ENCODE measurements at regions not wholly inside any gene's neighbourhood (a gene's known extent, or its start where the extent isn't known, plus 50 kb on each side); places are given as distances from the start of the nearest gene placed in this dataset.
"Not testable (repeated sequence)": the region's sequence is repeated elsewhere in the genome, so short reads cannot be mapped to it uniquely, and the experiment has no call there.

- no peak for DNase-seq
These were observed 502.4 kb upstream of the TNP1 start for GRCh38 chr2:217362286-217362685.

DNA sequence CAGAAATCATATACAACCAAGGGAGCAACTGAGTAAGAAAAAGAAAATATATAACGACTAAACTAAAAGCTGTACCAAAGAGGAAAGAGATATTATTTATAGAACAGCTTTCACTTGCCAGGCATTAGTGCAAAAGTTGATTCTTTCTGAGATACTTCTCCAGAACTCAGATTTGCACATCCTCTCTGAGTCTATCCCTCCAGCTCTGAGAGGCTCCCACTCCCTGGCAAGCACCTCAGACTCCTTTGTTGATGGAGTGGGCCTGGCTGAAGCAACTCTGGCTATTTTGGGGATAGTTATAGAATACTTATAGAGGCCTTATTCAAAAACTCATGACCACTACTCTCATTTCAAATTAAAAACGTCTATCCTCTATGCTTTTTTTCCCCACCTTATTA is 501.6 kb upstream of the TNP1 start:
- DNase-seq = no peak

- no peak for DNase-seq
These were observed 501.1 kb upstream of the TNP1 start for GRCh38 chr2:217360781-217361482.

- no peak for DNase-seq
These were observed 500.2 kb upstream of the TNP1 start for GRCh38 chr2:217360111-217360510.

DNA sequence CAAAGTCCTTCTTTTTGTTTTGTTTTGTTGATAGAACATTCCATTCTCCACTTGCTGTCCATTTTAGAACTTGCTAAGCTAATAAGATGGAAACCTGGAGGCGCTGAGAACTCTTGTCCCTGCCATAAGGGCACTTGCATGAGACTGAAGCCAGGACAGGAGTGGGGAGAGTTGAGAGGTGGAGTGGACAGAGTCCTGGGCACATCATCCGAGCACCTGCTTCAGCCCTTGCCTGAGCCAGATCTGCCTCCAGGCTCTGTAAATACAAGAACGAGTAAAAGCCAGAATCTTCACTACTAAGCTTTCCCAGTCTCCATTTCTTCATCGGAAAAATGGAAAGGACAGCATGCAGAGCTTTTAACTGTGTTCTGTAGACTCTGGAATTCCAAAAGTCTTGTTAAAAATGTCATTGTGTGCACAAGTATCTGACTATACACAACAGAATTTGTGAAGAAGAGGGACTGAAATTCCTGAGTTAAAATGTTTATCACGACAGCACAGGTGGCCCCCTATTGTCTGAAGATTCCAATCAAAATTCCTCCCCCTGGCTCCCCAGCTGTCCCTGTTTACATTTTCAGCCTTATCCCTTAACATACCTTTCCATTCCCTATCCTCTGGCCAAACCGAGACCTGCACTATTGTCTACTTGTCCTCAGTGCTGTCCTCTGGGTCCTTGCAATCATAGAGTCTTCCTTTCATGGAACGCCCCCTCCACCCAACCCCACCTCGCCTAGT is 498.2 kb upstream of the TNP1 start:
- no peak for DNase-seq

DNA sequence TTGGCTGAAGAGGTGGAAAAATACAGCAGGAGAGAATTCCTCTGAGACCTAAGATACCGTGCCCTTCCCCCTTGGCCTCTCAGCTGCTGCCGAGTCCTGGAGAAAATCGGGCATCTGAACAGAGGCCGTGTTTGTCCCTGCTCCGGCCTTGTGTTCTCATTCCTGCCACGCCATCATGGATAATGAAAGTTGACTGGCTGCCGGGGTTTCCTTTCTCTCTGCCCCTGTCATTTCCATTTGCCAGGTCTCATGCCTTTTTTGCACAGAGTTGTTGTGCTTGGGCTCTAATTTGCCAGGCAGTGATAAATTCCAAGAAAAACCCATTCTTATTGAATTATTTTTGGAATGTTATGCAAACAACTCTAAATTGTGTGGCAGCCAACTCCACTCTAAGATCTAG is 496.9 kb upstream of the TNP1 start:
- no peak for DNase-seq

DNA sequence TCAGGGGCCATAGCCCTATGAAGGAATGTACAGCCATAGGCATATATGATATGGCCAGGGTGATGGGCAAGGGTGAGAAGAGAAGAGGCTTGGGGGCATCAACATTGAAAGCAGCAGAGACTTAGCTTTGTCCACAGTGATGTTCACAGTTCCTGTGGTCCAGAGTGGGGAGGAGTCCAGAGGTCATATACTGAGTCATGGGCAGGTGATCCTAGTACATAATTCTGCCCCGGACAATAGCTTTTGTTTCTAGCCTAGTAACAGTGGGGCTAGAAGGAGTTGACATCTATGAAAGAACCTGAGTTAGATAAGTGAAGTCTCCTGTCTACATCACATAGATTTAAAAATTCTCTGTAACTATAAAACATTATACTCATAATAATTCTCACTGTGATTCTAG is 496.3 kb upstream of the TNP1 start:
- no peak for DNase-seq

- DNase-seq = no peak
These were observed 493.7 kb upstream of the TNP1 start for GRCh38 chr2:217353591-217353990.

- DNase-seq = no peak
These were observed 491.5 kb upstream of the TNP1 start for GRCh38 chr2:217351378-217351777.

DNA sequence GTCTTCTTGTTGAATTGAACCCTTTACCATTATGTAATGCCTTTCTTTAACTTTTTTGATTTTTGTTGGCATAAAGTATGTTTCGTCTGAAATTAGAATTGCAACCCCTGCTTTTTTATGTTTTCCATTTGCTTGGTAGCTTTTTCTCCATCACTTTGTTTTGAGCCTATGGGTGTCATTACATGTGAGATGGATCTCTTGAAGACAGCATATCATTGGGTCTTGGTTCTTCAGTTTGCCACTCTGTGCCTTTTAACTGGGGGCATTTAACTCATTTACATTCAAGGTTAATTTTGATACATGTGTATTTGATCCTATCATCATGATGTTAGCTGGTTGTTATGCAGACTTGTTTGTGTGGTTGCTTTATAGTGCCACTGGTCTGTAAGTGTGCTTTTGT is 489.4 kb upstream of the TNP1 start:
- DNase-seq = no peak

DNA sequence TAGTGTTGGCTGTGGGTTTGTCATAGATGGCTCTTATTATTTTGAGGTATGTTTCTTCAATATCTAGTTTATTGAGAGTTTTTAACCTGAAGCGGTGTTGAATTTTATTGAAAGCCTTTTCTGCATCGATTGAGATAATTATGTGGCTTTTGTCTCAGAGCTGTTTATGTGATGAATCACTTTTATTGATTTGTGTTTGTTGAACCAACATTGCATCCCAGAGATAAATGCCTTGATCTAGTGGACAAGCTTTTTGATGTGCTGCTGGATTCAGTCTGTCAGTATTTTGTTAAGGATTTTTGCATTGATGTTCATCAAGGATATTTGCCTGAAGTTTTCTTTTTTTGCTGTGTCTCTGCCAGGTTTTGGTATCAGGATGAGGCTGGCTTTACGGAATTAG is 487.8 kb upstream of the TNP1 start:
- not testable (repeated sequence) for DNase-seq

GRCh38 chr2:217346043-217346442 is 486.2 kb upstream of the TNP1 start:
- not testable (repeated sequence) for DNase-seq

GRCh38 chr2:217340899-217341298 is 481.0 kb upstream of the TNP1 start:
- no peak for DNase-seq

GRCh38 chr2:217340176-217340575 is 480.3 kb upstream of the TNP1 start:
- DNase-seq = no peak

- DNase-seq = no peak
These were observed 479.9 kb upstream of the TNP1 start for GRCh38 chr2:217339753-217340152.

- no peak for DNase-seq
These were observed 478.5 kb upstream of the TNP1 start for GRCh38 chr2:217338306-217338916.

DNA sequence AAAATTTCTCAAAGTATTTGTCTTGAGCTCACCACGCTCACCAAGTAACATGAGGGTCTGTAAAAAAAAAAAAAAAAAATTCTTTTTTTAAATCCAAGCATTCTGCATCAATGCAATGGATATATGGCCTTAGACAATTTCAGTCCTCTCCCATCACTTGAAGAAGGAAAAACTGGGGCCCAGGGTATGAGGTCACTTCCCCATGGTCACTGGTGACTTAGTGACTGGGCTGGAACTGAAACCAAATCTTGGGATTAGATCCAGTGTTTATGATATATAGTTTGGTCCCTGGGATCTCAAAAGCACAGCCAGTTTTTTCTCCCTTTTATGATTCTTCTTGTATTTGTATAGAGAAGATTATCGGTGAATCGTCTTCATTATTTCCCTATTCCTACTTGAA is 477.9 kb upstream of the TNP1 start:
- DNase-seq = no peak

DNA sequence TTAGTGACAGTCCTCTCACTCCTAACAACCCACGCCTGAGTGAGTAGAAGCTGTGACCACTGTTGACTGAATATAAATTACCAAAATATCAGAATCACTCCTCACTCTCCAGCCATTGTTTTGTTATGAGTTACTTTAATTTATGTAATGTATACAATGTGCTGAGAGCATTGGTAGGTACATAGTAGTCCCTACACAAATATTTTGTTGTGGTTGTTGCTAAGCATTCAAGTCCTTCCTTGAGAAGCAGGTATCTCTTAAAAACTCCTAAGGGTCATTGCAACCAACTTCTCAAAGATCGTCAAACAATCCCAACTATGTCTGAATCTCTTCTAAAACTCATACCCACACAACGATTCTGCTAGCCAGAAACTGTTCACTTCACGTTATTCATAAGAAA is 476.8 kb upstream of the TNP1 start:
- no peak for DNase-seq

- no peak for DNase-seq
These were observed 475.6 kb upstream of the TNP1 start for GRCh38 chr2:217335341-217335966.

- no peak for DNase-seq
These were observed 474.7 kb upstream of the TNP1 start for GRCh38 chr2:217334561-217334960.

GRCh38 chr2:217332866-217333265 is 473.0 kb upstream of the TNP1 start:
- no peak for DNase-seq

- DNase-seq = no peak
These were observed 472.5 kb upstream of the TNP1 start for GRCh38 chr2:217332417-217332791.

GRCh38 chr2:217331523-217332416 is 471.9 kb upstream of the TNP1 start:
- DNase-seq = no peak

All from effector CD8-positive, alpha-beta T cell (primary cell).